ENCODE measurements at regions not wholly inside any gene's neighbourhood (a gene's known extent, or its start where the extent isn't known, plus 50 kb on each side); places are given as distances from the start of the nearest gene placed in this dataset.

DNA sequence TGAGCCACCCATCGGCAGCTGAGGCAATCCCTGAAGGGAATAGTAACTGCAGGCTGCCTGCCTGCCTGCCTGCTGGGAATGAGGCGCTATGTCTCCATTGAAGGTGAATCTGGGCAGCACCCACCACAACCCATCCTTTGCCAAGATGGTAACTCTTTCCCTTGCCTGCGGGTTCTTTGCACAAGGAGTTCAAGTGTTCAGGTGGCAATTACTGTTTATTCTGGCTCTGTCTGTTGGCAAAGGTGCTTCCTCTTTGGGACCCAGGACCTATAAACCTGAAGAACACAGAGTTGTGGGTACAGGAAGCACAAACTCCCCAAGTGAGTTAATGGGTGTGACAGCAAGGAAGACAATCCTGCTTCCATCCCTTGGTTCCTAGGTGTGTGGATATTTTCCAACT is 448.1 kb upstream of the ZNF507 start:
- DNase-seq, result no peak
- H3K9ac ChIP-seq, result no peak overlapping the region
- ChIA-PET POLR2A (interaction anchor here (0.6 kb wide), 1 partner anchor 1194 kb away, joined by 3 read pairs; no protein-coding TSS in a partner anchor), CTCF (no interaction called here)
- H3K9me3 ChIP-seq, result no peaks in the 10 kb centered on the region; the same call in 1 of the 2 replicates
- no peak for TF ChIP-seq NRF1 (IDR thresholded peaks at IDR 0.05; ENCODE audit: low read depth, low read length)
- no peak for TF ChIP-seq GABPA (IDR thresholded peaks at IDR 0.05; ENCODE audit: low read depth)
- no peaks in the 10 kb centered on the region for H3K9me2 ChIP-seq
- H3F3A ChIP-seq (replicated peaks; ENCODE audit: insufficient read depth), result no peaks in the 10 kb centered on the region
- WGBS (ENCODE audit: low lambda C conversion rate), result 14% methylated on average over 3 of the region's 3 CpGs
- no peaks in the 10 kb centered on the region for H4K20me1 ChIP-seq (ENCODE audit: insufficient read depth)
- no peaks in the 10 kb centered on the region for H3K4me1 ChIP-seq (ENCODE audit: control insufficient read depth in 1 of 2, insufficient read depth in 2 of 2, low read depth in 1 of 2, low read length in 1 of 2)
- no peak overlapping the region for H2AFZ ChIP-seq (ENCODE audit: low read depth)
- no peaks in the 10 kb centered on the region for H3K36me3 ChIP-seq (replicated peaks in 1 of 2; ENCODE audit: control insufficient read depth in 1 of 2, insufficient read depth in 2 of 2, low read length in 1 of 2)
- no peak overlapping the region for H3K4me3 ChIP-seq (ENCODE audit: low read depth in 2 of 2, low read length in 1 of 2)
- no peaks in the 10 kb centered on the region for H3K79me2 ChIP-seq (ENCODE audit: insufficient read depth)
- H3K27me3 ChIP-seq (ENCODE audit: insufficient read depth), result no peaks in the 10 kb centered on the region
- H3K27ac ChIP-seq (ENCODE audit: low read depth in 2 of 2, low read length in 1 of 2), result no peak overlapping the region
- H3K4me2 ChIP-seq, result no peak overlapping the region

DNA sequence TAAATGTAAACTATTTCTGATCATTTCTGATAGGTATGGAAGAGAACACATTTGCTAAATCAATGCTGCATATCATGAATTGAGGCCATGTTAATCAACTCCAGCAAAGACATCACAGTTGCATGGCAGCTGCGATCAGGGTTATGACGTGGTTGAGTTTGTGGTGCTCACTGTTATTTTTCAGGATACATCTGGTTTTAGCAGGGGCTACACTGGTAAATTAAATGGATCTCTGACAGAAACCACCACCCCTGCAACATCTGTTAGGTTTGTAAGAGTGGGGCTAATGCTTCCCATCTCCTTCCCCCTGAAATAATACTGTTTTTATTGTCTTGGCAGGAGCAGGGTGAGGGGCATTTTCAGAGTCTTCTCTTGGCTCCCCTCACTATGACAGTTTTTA is 444.4 kb upstream of the ZNF507 start:
- Histone ChIP-seq H3K9ac (no peak overlapping the region), H3K4me1 (ENCODE audit: control insufficient read depth in 1 of 2, insufficient read depth in 2 of 2, low read depth in 1 of 2, low read length in 1 of 2) (no peaks in the 10 kb centered on the region), H3K27me3 (ENCODE audit: insufficient read depth) (no peaks in the 10 kb centered on the region), H3K9me2 (no peaks in the 10 kb centered on the region), H3K4me2 (no peak overlapping the region), H3K79me2 (ENCODE audit: insufficient read depth) (no peaks in the 10 kb centered on the region), H3K36me3 (replicated peaks in 1 of 2; ENCODE audit: control insufficient read depth in 1 of 2, insufficient read depth in 2 of 2, low read length in 1 of 2) (no peaks in the 10 kb centered on the region), H3K27ac (ENCODE audit: low read depth in 2 of 2, low read length in 1 of 2) (no peak overlapping the region), H3K9me3 (no peaks in the 10 kb centered on the region; the same call in 1 of the 2 replicates), H2AFZ (ENCODE audit: low read depth) (no peak overlapping the region), H3F3A (replicated peaks; ENCODE audit: insufficient read depth) (no peaks in the 10 kb centered on the region), H4K20me1 (ENCODE audit: insufficient read depth) (no peaks in the 10 kb centered on the region), H3K4me3 (ENCODE audit: low read depth in 2 of 2, low read length in 1 of 2) (no peak overlapping the region)
- TF ChIP-seq NFIC (IDR thresholded peaks at IDR 0.05; ENCODE audit: borderline replicate concordance) (no peak), CHD2 (IDR thresholded peaks at IDR 0.05; ENCODE audit: low read length, partially characterized antibody) (no peak), RAD21 (IDR thresholded peaks at IDR 0.05; ENCODE audit: low read length) (no peak), JUND (IDR thresholded peaks at IDR 0.05) (no peak), SIN3A (IDR thresholded peaks at IDR 0.05; ENCODE audit: borderline replicate concordance, low read depth, low read length) (no peak), GATA2 (CRISPR knock-in tag; IDR thresholded peaks at IDR 0.05) (no peak), RXRA (IDR thresholded peaks at IDR 0.05; ENCODE audit: borderline replicate concordance, low read depth) (no peak), RFX5 (IDR thresholded peaks at IDR 0.05; ENCODE audit: low read length) (no peak), FOXM1 (IDR thresholded peaks at IDR 0.05; ENCODE audit: low read depth) (no peak), MEF2A (IDR thresholded peaks at IDR 0.05; ENCODE audit: borderline replicate concordance, low read depth) (no peak), MXI1 (IDR thresholded peaks at IDR 0.05; ENCODE audit: low read depth, low read length) (no peak), EZH2phosphoT487 (IDR thresholded peaks at IDR 0.05; ENCODE audit: borderline replicate concordance, low read depth) (no peak), GABPA (IDR thresholded peaks at IDR 0.05; ENCODE audit: low read depth) (no peak), ELF1 (IDR thresholded peaks at IDR 0.05) (no peak), EP300 (IDR thresholded peaks at IDR 0.05; ENCODE audit: borderline replicate concordance in 1 of 2, low read depth in 1 of 2, low read length in 1 of 2) (no peak)
- TF ChIP-seq, protein P1, sequence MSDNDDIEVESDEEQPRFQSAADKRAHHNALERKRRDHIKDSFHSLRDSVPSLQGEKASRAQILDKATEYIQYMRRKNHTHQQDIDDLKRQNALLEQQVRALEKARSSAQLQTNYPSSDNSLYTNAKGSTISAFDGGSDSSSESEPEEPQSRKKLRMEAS (IDR thresholded peaks at IDR 0.05; ENCODE audit: low read depth), result no peak
- TF ChIP-seq, protein P2, sequence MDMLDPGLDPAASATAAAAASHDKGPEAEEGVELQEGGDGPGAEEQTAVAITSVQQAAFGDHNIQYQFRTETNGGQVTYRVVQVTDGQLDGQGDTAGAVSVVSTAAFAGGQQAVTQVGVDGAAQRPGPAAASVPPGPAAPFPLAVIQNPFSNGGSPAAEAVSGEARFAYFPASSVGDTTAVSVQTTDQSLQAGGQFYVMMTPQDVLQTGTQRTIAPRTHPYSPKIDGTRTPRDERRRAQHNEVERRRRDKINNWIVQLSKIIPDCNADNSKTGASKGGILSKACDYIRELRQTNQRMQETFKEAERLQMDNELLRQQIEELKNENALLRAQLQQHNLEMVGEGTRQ (IDR thresholded peaks at IDR 0.05; ENCODE audit: borderline replicate concordance, low read depth, low read length), result no peak
- TF ChIP-seq, protein P3, sequence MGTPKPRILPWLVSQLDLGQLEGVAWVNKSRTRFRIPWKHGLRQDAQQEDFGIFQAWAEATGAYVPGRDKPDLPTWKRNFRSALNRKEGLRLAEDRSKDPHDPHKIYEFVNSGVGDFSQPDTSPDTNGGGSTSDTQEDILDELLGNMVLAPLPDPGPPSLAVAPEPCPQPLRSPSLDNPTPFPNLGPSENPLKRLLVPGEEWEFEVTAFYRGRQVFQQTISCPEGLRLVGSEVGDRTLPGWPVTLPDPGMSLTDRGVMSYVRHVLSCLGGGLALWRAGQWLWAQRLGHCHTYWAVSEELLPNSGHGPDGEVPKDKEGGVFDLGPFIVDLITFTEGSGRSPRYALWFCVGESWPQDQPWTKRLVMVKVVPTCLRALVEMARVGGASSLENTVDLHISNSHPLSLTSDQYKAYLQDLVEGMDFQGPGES (IDR thresholded peaks at IDR 0.05; ENCODE audit: low read depth, low read length), result no peak
- TF ChIP-seq, protein P4, sequence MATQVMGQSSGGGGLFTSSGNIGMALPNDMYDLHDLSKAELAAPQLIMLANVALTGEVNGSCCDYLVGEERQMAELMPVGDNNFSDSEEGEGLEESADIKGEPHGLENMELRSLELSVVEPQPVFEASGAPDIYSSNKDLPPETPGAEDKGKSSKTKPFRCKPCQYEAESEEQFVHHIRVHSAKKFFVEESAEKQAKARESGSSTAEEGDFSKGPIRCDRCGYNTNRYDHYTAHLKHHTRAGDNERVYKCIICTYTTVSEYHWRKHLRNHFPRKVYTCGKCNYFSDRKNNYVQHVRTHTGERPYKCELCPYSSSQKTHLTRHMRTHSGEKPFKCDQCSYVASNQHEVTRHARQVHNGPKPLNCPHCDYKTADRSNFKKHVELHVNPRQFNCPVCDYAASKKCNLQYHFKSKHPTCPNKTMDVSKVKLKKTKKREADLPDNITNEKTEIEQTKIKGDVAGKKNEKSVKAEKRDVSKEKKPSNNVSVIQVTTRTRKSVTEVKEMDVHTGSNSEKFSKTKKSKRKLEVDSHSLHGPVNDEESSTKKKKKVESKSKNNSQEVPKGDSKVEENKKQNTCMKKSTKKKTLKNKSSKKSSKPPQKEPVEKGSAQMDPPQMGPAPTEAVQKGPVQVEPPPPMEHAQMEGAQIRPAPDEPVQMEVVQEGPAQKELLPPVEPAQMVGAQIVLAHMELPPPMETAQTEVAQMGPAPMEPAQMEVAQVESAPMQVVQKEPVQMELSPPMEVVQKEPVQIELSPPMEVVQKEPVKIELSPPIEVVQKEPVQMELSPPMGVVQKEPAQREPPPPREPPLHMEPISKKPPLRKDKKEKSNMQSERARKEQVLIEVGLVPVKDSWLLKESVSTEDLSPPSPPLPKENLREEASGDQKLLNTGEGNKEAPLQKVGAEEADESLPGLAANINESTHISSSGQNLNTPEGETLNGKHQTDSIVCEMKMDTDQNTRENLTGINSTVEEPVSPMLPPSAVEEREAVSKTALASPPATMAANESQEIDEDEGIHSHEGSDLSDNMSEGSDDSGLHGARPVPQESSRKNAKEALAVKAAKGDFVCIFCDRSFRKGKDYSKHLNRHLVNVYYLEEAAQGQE (IDR thresholded peaks at IDR 0.05; ENCODE audit: low read depth, low read length), result no peak
- TF ChIP-seq, protein P5, sequence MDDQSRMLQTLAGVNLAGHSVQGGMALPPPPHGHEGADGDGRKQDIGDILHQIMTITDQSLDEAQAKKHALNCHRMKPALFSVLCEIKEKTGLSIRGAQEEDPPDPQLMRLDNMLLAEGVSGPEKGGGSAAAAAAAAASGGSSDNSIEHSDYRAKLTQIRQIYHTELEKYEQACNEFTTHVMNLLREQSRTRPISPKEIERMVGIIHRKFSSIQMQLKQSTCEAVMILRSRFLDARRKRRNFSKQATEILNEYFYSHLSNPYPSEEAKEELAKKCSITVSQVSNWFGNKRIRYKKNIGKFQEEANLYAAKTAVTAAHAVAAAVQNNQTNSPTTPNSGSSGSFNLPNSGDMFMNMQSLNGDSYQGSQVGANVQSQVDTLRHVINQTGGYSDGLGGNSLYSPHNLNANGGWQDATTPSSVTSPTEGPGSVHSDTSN (IDR thresholded peaks at IDR 0.05), result no peak
- POLR2A ChIA-PET, result no interaction called here
- WGBS (ENCODE audit: low lambda C conversion rate), result 7% methylated on average over 2 of the region's 2 CpGs
- CTCF ChIA-PET, result no interaction called here
- no peak for DNase-seq

Data from SK-N-SH (cell line).